HG03139 (cell line): ENCODE measurements at regions not wholly inside any gene's neighbourhood (a gene's known extent, or its start where the extent isn't known, plus 50 kb on each side); places are given as distances from the start of the nearest gene placed in this dataset.
"Not testable (repeated sequence)": the region's sequence is repeated elsewhere in the genome, so short reads cannot be mapped to it uniquely, and the experiment has no call there.

ENCODE experiments used
- ATAC-seq: cut with Tn5 transposase; IDR thresholded peaks from one replicate; pipeline ENCODE4 v1.9.1; 2021; ENCODE audit not compliant: unreplicated experiment

- ATAC-seq, result no peak
Observed at GRCh38 chr6:132142768-132143167, 191.6 kb upstream of the CCN2 start.

- no peak for ATAC-seq
Observed at GRCh38 chr6:132142308-132142707, 191.1 kb upstream of the CCN2 start.

- no peak for ATAC-seq
Observed at GRCh38 chr6:132140189-132140588, 189.0 kb upstream of the CCN2 start.

GRCh38 chr6:132139611-132140010, 188.4 kb upstream of the CCN2 start:
- no peak for ATAC-seq

- no peak for ATAC-seq
Observed at GRCh38 chr6:132136981-132137380, 185.8 kb upstream of the CCN2 start.

- ATAC-seq, result no peak
Observed at GRCh38 chr6:132135409-132135808, 184.2 kb upstream of the CCN2 start.

GRCh38 chr6:132133736-132134445, 182.7 kb upstream of the CCN2 start:
- ATAC-seq, result no peak

- no peak for ATAC-seq
Observed at GRCh38 chr6:132132924-132133639, 181.9 kb upstream of the CCN2 start.

GRCh38 chr6:132132422-132132821, 181.2 kb upstream of the CCN2 start:
- ATAC-seq, result no peak

- no peak for ATAC-seq
Observed at GRCh38 chr6:132131758-132132157, 180.6 kb upstream of the CCN2 start.

- no peak for ATAC-seq
Observed at GRCh38 chr6:132131351-132131750, 180.2 kb upstream of the CCN2 start.

GRCh38 chr6:132130626-132131298, 179.6 kb upstream of the CCN2 start:
- no peak for ATAC-seq

- no peak for ATAC-seq
Observed at GRCh38 chr6:132128424-132128823, 177.3 kb upstream of the CCN2 start.

GRCh38 chr6:132126150-132126549, 175.0 kb upstream of the CCN2 start:
- ATAC-seq, result no peak

- no peak for ATAC-seq
Observed at GRCh38 chr6:132122871-132123270, 171.7 kb upstream of the CCN2 start.

- no peak for ATAC-seq
Observed at GRCh38 chr6:132122176-132122575, 171.0 kb upstream of the CCN2 start.

GRCh38 chr6:132118144-132118543, 167.0 kb upstream of the CCN2 start:
- no peak for ATAC-seq

GRCh38 chr6:132115714-132116366, 164.7 kb upstream of the CCN2 start:
- ATAC-seq, result no peak

- no peak for ATAC-seq
Observed at GRCh38 chr6:132114201-132114825, 163.1 kb upstream of the CCN2 start.

GRCh38 chr6:132109752-132110151, 158.6 kb upstream of the CCN2 start:
- not testable (repeated sequence) for ATAC-seq

GRCh38 chr6:132107896-132108295, 156.7 kb upstream of the CCN2 start:
- no peak for ATAC-seq
